ENCODE measurements at regions not wholly inside any gene's neighbourhood (a gene's known extent, or its start where the extent isn't known, plus 50 kb on each side); places are given as distances from the start of the nearest gene placed in this dataset.

DNA sequence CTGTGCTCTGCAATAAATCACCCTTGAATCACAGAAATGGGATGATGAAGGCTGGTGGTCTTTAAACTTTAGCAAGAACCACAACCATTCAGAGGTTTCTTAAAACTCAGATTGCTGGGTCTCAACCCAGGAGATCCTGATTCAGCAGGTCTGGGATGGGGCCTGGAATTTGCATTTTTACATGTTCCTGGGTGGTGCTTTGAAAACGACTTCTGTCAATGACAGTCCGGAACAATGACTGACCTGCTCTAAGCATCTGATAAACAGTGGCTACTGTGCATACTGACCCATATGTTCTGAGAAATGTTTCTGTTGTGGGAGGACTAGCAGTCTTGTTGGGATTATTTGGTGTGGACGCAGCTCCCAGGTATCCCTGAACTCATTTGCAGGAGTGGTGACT, 92.7 kb downstream of the GADD45G start:
- no peak for DNase-seq

DNA sequence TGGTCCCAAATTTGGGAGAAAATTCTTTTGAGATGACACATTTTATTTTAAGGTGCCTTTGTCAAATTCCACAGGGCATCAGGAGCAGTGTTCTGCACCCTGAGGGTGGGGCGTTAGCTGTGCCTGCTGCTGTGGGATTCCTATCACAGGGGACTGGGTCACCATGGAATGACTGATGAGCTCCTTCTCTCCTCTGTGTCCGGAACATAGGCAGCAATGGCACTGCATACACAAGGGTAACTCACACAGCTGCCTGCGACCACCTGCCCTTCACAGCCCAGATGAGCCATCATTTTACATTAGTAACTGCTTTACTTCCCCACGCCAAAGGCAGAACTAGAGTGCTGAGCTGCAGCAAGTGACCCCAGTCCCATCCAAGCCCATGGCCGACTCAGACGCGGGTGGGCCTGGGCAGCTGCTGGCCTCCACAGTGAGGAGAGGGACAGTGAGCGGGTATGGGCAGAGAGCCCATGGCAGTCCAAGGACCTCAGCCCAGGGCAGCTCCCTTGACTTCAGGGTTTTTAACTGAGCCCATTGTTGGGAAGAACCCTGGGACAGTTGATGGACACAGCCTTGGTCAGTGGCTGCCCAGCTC, 93.7 kb downstream of the GADD45G start:
- DNase-seq = no peak

GRCh38 chr9:89699646-89700045, 94.8 kb downstream of the GADD45G start:
- DNase-seq = no peak

- no peak for DNase-seq
Observed at GRCh38 chr9:89701221-89701798, 96.5 kb downstream of the GADD45G start.

GRCh38 chr9:89702401-89702800, 97.6 kb downstream of the GADD45G start:
- no peak for DNase-seq

DNA sequence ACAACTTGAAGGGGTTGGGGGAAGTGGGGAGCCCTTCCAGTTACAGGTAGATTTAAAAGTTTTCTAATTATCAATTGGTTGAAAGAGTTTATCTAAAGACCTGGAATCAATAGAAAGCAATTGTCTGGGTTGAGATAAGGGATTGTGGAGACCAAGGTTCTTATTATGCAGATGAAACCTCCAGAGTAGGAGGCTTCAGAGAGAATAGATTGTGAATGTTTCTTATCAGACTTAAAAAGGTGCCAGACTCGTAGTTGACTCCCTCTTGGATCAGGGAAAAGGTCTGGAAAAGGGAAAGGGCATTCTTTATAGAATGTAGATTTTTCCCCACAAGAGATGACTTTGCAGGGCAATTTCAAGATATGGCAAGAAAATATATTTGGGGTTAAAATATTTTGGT, 100.8 kb downstream of the GADD45G start:
- DNase-seq = no peak

- no peak for DNase-seq
Observed at GRCh38 chr9:89706086-89706485, 101.3 kb downstream of the GADD45G start.

DNA sequence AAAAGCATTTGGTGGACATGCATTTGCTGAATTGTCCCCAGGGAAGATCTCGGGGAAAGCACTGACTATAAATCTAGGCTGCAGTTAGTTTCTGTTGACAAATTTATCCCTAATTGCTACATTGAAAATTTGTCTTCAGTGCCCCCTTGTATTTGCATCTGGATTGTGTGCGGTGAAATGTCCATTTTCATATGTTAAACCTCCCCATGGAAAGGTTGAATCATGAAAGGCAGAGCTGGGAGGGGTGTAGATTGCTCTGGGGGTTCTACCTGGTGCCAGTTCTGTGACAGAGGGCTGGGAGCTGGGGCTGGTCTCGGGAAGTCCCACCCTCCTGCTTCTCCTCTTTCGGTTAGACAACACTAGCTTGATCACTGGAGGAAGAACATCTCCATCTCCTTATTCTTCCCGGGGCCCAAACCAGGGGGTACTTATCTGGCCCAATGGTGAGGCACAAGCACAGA, 101.9 kb downstream of the GADD45G start:
- DNase-seq = no peak

GRCh38 chr9:89710697-89711096, 105.9 kb downstream of the GADD45G start:
- DNase-seq = no peak

DNA sequence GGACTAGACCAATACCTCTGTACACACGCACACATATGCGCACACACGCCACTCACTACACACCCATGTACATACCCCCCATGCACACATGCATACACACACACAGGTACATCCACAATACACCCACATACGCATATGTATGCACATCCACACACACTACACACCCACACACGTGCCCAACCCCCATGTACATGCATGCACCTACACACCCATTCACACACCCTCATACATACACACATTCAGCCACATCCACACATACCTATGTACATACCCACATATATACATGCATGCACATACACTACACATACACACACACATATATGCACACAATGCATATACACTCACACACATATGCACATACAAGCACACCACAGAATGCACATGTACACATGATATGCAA, 107.1 kb downstream of the GADD45G start:
- DNase-seq = no peak

- DNase-seq = no peak
Observed at GRCh38 chr9:89712283-89712682, 107.5 kb downstream of the GADD45G start.

GRCh38 chr9:89714321-89714720, 109.5 kb downstream of the GADD45G start:
- DNase-seq = no peak

- DNase-seq = no peak
Observed at GRCh38 chr9:89715318-89715858, 110.6 kb downstream of the GADD45G start.

DNA sequence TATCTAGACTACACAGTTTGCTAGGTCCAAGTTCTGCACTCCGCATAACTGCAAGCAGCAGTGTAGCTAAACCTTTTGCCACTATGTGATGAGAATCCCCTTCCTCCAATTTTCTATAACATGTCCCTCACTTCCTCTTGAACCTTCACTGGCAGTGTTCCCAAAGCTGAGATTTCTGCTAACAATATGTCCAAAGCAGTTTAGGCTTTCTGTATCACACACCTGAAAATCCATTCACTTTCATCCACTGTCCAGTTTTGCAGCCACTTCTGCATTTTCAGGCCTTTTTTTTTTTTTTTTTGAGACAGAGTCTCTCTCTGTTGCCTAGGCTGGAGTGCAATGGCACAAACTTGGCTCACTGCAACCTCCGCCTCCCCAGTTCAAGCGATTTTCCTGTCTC, 111.1 kb downstream of the GADD45G start:
- DNase-seq = no peak

- no peak for DNase-seq
Observed at GRCh38 chr9:89716559-89716958, 111.7 kb downstream of the GADD45G start.

DNA sequence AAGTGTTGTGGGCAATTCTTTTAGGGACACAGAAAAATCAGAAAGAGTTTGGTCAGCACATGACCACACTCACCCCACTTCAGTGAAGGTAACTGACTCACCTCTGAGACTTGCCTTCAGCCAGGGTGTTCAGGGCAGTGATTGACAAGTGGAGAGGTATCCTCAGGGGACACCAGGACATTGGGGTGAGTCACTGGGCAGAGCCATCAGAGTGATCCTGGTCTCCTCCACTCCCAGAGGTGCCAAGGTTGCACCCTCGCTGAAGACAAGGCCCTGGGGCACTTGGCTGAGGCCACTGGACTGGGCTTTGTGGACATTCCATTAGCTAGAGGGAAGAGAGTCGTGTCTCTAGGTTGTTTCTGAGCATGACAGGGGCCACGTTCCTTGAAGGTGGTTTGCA, 113.4 kb downstream of the GADD45G start:
- no peak for DNase-seq

DNA sequence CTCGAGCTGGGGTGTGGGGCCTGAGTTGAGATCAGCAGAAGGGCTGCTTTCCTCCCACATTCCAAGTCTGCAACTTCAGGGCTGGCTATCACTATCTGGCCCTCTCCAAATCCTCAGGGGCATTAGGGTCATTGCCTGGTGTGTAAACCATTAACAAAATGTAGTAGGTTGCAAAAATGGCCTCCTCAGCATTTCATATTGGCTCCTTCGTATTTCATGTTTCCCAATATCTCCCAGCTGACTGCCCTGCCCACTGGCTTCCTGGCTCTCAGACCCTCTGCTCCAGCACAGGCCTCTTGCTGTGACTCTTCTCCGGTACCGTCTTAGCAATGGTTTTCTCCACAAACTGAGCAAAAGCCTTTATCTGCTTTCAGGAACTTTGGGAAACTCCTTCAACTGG, 113.8 kb downstream of the GADD45G start:
- no peak for DNase-seq

DNA sequence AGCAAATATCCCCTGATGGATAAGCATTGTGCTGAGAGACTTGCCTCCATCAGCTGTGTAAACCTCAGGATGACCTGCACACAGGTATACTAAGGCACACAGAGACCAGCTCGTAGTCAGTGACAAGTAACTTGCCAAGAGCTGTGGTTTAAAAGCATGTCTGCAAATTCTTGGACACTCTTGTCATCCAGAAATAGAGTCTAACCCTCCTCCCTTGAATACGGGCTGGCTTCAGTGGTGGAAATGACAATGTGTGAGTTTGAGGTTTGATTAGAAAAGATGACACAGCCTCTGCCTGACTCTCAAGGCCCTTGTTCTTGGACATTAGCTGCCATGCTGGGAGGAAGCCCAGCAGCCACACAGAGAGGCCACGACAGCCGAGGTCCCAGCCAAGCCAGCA, 114.4 kb downstream of the GADD45G start:
- DNase-seq = no peak

- no peak for DNase-seq
Observed at GRCh38 chr9:89720696-89721175, 115.9 kb downstream of the GADD45G start.

- DNase-seq = no peak
Observed at GRCh38 chr9:89721176-89721700, 116.4 kb downstream of the GADD45G start.

- DNase-seq = no peak
Observed at GRCh38 chr9:89721971-89722530, 117.2 kb downstream of the GADD45G start.

- DNase-seq = no peak
Observed at GRCh38 chr9:89722712-89723111, 117.9 kb downstream of the GADD45G start.

GRCh38 chr9:89723469-89724100, 118.8 kb downstream of the GADD45G start:
- no peak for DNase-seq

DNA sequence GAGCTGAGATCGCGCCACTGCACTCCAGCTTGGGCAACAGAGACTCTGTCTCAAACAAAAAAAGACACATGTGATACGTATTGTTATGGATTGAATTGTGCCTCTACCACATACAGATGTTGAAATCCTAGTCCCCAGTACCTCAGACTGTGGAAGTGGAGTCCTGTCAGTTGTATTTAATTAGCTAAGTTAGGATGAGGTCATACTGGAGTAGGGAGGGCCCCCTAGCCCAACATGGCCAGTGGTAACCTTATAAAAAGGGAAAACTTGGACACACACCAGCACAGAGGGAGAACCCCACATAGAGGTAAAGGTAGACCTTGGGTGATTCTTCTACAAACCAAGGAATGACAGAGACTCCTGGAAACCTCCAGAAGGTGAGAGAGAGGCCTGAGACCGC, 119.8 kb downstream of the GADD45G start:
- no peak for DNase-seq
